PC-3 (cell line): ENCODE measurements at regions not wholly inside any gene's neighbourhood (a gene's known extent, or its start where the extent isn't known, plus 50 kb on each side); places are given as distances from the start of the nearest gene placed in this dataset.

Experiments
- ATAC-seq: fragments of 200-7000 bp; cut with Tn5 transposase; 2 replicates; pipeline ENCODE4 v1.9.1; 2020; ENCODE audit warnings: mild to moderate bottlenecking, moderate library complexity
- BruUV-seq: library from RNA; stranded (reverse); fragments of 400-500 nt; replicated peaks from 2 replicates; lab custom pipeline; 2021; lab: Mats Ljungman, UMichigan
- CTCF ChIA-PET: fragments of 300-600 bp; sonication (Branson Sonifier 250); formaldehyde crosslinking; loops from one replicate; lab custom pipeline; 2022; ENCODE audit warnings: antibody characterized with exemption; lab: Charles Lee
- POLR2A ChIA-PET: fragments of 300-600 bp; sonication (Branson Sonifier 250); formaldehyde crosslinking; loops from one replicate; lab custom pipeline; 2022; ENCODE audit warnings: antibody characterized with exemption; ENCODE audit not compliant: unreplicated experiment; lab: Charles Lee
- DNase-seq: peaks from one replicate; pipeline ENCODE4 v3.0.0-alpha.2; 2015
- H2AFZ ChIP-seq: fragments of 300-600 bp; sonication (generic); 2 replicates; pipeline ENCODE4 v1.6.0; 2016; ENCODE audit warnings: antibody characterized with exemption, low read length
- H3F3A ChIP-seq: fragments of 300-600 bp; sonication (generic); one replicate; pipeline ENCODE4 v1.6.0; 2017; ENCODE audit warnings: antibody characterized with exemption, low read length, control low read depth, mild to moderate bottlenecking; ENCODE audit not compliant: unreplicated experiment
- H3K27ac ChIP-seq: fragments of 300-600 bp; sonication (generic); 2 replicates; pipeline ENCODE4 v1.5.1; 2016; ENCODE audit warnings: mild to moderate bottlenecking, low read length
- H3K27me3 ChIP-seq: fragments of 300-600 bp; sonication (generic); 2 replicates; pipeline ENCODE4 v1.6.1; 2016; ENCODE audit warnings: low read length, mixed read lengths
- H3K36me3 ChIP-seq: fragments of 300-600 bp; sonication (generic); 2 replicates; pipeline ENCODE4 v1.6.1; 2016; ENCODE audit warnings: low read depth, mixed run types, low read length, mixed read lengths
- H3K4me1 ChIP-seq: fragments of 300-600 bp; sonication (generic); 2 replicates; pipeline ENCODE4 v1.5.1; 2016; ENCODE audit warnings: low read length; ENCODE audit not compliant: insufficient read depth
- H3K4me2 ChIP-seq: fragments of 300-600 bp; sonication (generic); 2 replicates; pipeline ENCODE4 v1.6.0; 2016; ENCODE audit warnings: low read length
- H3K4me3 ChIP-seq: fragments of 300-600 bp; sonication (generic); 2 replicates; pipeline ENCODE4 v1.5.1; 2016; ENCODE audit warnings: mild to moderate bottlenecking, low read length, mixed read lengths
- H3K79me2 ChIP-seq: fragments of 300-600 bp; sonication (generic); 2 replicates; pipeline ENCODE4 v1.6.1; 2017; ENCODE audit warnings: low read length, mixed read lengths
- H3K9ac ChIP-seq: fragments of 300-600 bp; sonication (generic); 2 replicates; pipeline ENCODE4 v1.6.0; 2016; ENCODE audit warnings: mild to moderate bottlenecking, low read length
- H3K9me2 ChIP-seq: fragments of 300-600 bp; sonication (generic); replicated peaks from 2 replicates; pipeline ENCODE4 v1.6.1; 2016; ENCODE audit warnings: mixed run types, low read length, mixed read lengths
- H3K9me3 ChIP-seq: fragments of 300-600 bp; sonication (generic); 2 replicates; pipeline ENCODE4 v1.6.1; 2016; ENCODE audit warnings: low read length, mixed read lengths
- H4K20me1 ChIP-seq: fragments of 300-600 bp; sonication (generic); 2 replicates; pipeline ENCODE4 v1.6.1; 2016; ENCODE audit warnings: low read length, mixed read lengths
- EZH2 ChIP-seq: fragments of 300-600 bp; sonication (generic); IDR thresholded peaks from one replicate; pipeline ENCODE4 v1.6.1; 2017; ENCODE audit warnings: antibody characterized with exemption, mild to moderate bottlenecking, low read length; ENCODE audit not compliant: unreplicated experiment
- EZH2phosphoT487 ChIP-seq: fragments of 300-600 bp; sonication (generic); IDR thresholded peaks from 2 replicates; pipeline ENCODE4 v1.6.1; 2018; ENCODE audit warnings: mild to moderate bottlenecking, antibody characterized with exemption, low read length, borderline replicate concordance
- intact Hi-C: fragments of 100-400 bp; cut with micrococcal nuclease; formaldehyde crosslinking; loops from 2 replicates; pipeline ENCODE4 v1.9.0; 2023
- TF ChIP-seq, protein P1 (sequence below): fragments of 300-600 bp; sonication (generic); conservative IDR thresholded peaks from 2 replicates; pipeline ENCODE4 v1.5.1; 2017; ENCODE audit warnings: antibody characterized with exemption, low read depth, mild to moderate bottlenecking, low read length

DNA sequence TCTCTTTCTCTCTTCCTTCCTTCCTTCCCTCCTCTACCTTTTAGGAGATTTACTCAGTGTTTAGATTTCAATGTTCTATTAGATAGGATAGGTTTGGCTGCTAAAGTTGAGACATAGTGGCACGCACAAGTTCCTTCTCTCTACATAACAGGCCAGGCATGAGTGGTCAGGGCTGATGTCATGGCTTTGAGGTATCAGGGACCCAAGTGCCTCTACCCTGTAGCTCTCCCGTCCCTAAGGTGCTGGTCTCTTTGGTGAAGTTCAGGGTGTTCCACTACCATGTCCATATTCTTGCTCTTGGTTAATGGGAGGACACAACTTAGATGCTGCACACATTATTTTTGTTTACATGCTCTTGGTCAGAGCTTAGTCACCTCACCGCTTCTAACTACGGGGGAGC is 245.3 kb downstream of the QKI start:
- intact Hi-C loops: no loop called here
- ATAC-seq (no peak), DNase-seq (no peak)
- POLR2A ChIA-PET: no interaction called here
- TF ChIP-seq EZH2phosphoT487: no peak
- no peak for TF ChIP-seq EZH2
- TF ChIP-seq, protein P1, sequence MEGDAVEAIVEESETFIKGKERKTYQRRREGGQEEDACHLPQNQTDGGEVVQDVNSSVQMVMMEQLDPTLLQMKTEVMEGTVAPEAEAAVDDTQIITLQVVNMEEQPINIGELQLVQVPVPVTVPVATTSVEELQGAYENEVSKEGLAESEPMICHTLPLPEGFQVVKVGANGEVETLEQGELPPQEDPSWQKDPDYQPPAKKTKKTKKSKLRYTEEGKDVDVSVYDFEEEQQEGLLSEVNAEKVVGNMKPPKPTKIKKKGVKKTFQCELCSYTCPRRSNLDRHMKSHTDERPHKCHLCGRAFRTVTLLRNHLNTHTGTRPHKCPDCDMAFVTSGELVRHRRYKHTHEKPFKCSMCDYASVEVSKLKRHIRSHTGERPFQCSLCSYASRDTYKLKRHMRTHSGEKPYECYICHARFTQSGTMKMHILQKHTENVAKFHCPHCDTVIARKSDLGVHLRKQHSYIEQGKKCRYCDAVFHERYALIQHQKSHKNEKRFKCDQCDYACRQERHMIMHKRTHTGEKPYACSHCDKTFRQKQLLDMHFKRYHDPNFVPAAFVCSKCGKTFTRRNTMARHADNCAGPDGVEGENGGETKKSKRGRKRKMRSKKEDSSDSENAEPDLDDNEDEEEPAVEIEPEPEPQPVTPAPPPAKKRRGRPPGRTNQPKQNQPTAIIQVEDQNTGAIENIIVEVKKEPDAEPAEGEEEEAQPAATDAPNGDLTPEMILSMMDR: no peak
- Histone ChIP-seq H3K27me3 (no peaks in the 10 kb centered on the region), H2AFZ (no peak overlapping the region), H3K9ac (no peak overlapping the region), H3K79me2 (no peaks in the 10 kb centered on the region), H4K20me1 (no peaks in the 10 kb centered on the region), H3K4me1 (no peaks in the 10 kb centered on the region), H3K9me3 (no peaks in the 10 kb centered on the region), H3K4me2 (no peak overlapping the region), H3K4me3 (no peak overlapping the region), H3K36me3 (no peaks in the 10 kb centered on the region), H3K9me2 (no peaks in the 10 kb centered on the region), H3F3A (no peaks in the 10 kb centered on the region), H3K27ac (no peak overlapping the region)
- BruUV-seq: no TSS peak
- CTCF ChIA-PET: no interaction called here

DNA sequence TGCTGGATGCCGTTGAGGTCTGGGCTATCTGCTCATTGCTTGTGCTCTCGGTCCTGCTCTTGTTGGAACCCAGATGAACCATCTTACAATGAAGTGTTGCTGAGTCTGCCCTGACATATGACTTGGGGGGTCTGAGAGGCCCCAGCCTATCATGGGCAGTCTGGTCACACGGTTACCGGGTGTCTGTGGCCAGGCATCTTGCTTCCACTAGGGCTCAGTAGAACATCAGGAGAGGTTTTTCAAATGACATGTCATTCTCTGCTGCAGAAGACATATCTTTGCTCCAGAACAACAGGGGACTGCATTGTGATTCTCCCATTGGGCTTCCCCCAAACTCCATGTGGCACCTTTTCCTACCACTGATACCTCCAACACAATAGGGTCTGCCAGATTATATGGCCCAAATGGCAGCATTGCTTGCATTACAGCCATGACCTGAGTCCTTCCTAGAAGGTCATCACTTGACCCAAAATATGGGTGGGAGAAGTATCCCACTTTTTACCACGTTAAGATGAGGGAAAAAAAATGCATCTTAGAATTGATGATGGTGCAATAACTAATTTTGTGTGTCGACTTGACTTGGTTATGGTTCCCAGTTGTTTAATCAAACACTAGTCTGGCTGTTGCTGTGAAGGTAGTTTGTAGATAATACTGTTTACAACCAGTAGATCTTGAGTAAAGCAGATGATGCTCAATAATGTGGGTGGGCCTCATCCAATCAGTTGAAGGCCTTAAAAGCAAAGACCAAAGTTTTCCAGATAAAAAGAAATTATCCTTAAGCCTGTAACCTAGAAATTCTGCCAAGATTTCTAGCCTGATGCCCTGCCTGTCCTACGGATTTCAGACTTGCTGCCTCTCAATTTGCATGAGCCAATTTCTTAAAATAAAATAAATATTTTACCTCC is 241.0 kb downstream of the QKI start:
- intact Hi-C loops: no loop called here
- TF ChIP-seq, protein P1: no peak
- TF ChIP-seq EZH2phosphoT487 (no peak), EZH2 (no peak)
- Histone ChIP-seq H3K9me2 (no peaks in the 10 kb centered on the region), H3K79me2 (no peaks in the 10 kb centered on the region), H3K36me3 (no peaks in the 10 kb centered on the region), H3K4me1 (no peaks in the 10 kb centered on the region), H4K20me1 (no peaks in the 10 kb centered on the region), H3F3A (no peaks in the 10 kb centered on the region), H3K9me3 (no peaks in the 10 kb centered on the region), H3K4me2 (no peak overlapping the region), H3K27me3 (no peaks in the 10 kb centered on the region), H2AFZ (no peak overlapping the region), H3K4me3 (no peak overlapping the region), H3K9ac (no peak overlapping the region), H3K27ac (no peak overlapping the region)
- ChIA-PET POLR2A (no interaction called here), CTCF (no interaction called here)
- DNase-seq: no peak
- ATAC-seq: no peak
- no TSS peak for BruUV-seq

DNA sequence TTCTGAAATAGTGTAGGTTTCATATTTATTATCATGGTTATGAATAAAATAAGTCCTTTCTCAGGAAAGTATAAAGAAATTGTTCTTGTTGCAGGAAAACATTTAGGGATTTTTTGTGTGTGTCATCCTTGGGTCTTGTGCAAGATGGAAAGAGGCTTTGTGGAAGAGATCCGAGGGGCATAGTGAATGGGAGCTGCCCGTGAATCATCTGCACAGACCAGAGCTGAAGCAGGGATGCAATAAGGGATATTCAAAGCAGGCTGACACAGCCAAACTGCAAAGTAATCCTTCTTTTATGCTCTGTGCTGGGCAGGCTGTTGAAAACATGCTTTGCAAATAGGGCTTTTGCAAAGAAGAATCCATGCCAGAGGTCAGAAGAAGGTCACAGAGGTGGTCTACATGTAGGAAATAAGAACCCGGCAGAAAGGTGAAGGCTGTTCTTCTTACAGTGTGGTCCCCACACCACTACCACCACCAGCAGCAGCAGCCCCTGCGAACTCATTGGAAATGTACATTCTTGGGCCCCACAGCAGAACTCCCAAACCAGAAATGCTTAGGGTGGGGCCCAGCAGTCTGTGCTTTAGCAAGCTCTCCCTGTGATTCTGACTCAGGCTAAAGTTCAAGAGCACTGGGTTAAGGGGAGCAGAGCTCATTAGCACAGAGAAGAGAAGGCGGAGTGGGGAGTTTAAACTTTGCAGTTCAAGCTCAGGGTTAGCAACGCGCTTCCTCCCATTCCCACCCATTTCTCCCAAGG is 237.6 kb downstream of the QKI start:
- DNase-seq (no peak), ATAC-seq (no peak)
- no TSS peak for BruUV-seq
- Histone ChIP-seq H2AFZ (no peak overlapping the region), H3K4me2 (no peak overlapping the region), H3K9ac (no peak overlapping the region), H3K4me1 (no peaks in the 10 kb centered on the region), H3K9me2 (no peaks in the 10 kb centered on the region), H3K79me2 (no peaks in the 10 kb centered on the region), H4K20me1 (no peaks in the 10 kb centered on the region), H3K27ac (no peak overlapping the region), H3K36me3 (no peaks in the 10 kb centered on the region), H3F3A (no peaks in the 10 kb centered on the region), H3K27me3 (no peaks in the 10 kb centered on the region), H3K9me3 (no peaks in the 10 kb centered on the region), H3K4me3 (no peak overlapping the region)
- ChIA-PET POLR2A (no interaction called here), CTCF (no interaction called here)
- intact Hi-C loops: no loop called here
- TF ChIP-seq EZH2: no peak
- TF ChIP-seq, protein P1: no peak
- no peak for TF ChIP-seq EZH2phosphoT487
